ENCODE measurements at regions not wholly inside any gene's neighbourhood (a gene's known extent, or its start where the extent isn't known, plus 50 kb on each side); places are given as distances from the start of the nearest gene placed in this dataset.
"Not testable (repeated sequence)": the region's sequence is repeated elsewhere in the genome, so short reads cannot be mapped to it uniquely, and the experiment has no call there.

GRCh38 chr2:163066085-163066484 is 227.5 kb upstream of the KCNH7 start:
- DNase-seq (ENCODE audit: insufficient read length, low spot score) (no peak), FAIRE-seq (no peak)
- TF ChIP-seq POLR2AphosphoS5 (IDR thresholded peaks at IDR 0.05; ENCODE audit: low read depth, low read length), result no peak
- no peak for TF ChIP-seq POLR2A (IDR thresholded peaks at IDR 0.05; ENCODE audit: low read depth, low read length)
- TF ChIP-seq SPI1 (IDR thresholded peaks at IDR 0.05; ENCODE audit: low read depth, low read length), result no peak
- no peak for TF ChIP-seq PAX5 (IDR thresholded peaks at IDR 0.05; ENCODE audit: insufficient read depth, low read length, severe bottlenecking)

DNA sequence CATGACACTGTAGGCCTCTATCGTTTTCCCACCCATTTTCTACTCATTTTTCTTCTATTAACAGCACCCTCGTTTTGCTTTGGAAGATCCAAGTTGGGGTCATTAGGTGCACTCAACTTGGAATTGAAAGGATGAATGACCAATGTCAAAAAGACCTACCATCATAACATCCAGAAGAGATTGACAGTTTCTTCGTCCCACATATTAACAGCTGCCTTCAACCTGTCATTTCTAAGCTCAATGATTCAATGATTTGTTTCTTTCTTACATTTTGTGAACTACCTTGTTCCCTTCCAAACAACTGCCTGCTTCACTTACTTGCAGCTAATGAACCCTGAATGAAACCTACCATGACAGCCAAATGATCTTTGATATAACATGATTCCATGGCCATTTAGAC is 224.0 kb upstream of the KCNH7 start:
- DNase-seq (ENCODE audit: insufficient read length, low spot score), result no peak

GRCh38 chr2:163046615-163047014 is 208.0 kb upstream of the KCNH7 start:
- DNase-seq (ENCODE audit: insufficient read length, low spot score) (no peak), FAIRE-seq (no peak)
- no peak for TF ChIP-seq POLR2AphosphoS5 (IDR thresholded peaks at IDR 0.05; ENCODE audit: low read depth, low read length)
- no peak for TF ChIP-seq POU2F2 (IDR thresholded peaks at IDR 0.05; ENCODE audit: low read depth, low read length)
- TF ChIP-seq PAX5 (IDR thresholded peaks at IDR 0.05; ENCODE audit: insufficient read depth, low read length, severe bottlenecking), result no peak
- no peak for TF ChIP-seq TAF1 (IDR thresholded peaks at IDR 0.05; ENCODE audit: low read depth, low read length)
- TF ChIP-seq SPI1 (IDR thresholded peaks at IDR 0.05; ENCODE audit: low read depth, low read length), result no peak
- no peak for TF ChIP-seq POLR2A (IDR thresholded peaks at IDR 0.05; ENCODE audit: low read depth, low read length)

More for the DNA sequence above, 224.0 kb upstream of the KCNH7 start:
- TF ChIP-seq POLR2AphosphoS5 (IDR thresholded peaks at IDR 0.05; ENCODE audit: low read depth, low read length) (no peak), POU2F2 (IDR thresholded peaks at IDR 0.05; ENCODE audit: low read depth, low read length) (no peak), PAX5 (IDR thresholded peaks at IDR 0.05; ENCODE audit: insufficient read depth, low read length, severe bottlenecking) (no peak), SPI1 (IDR thresholded peaks at IDR 0.05; ENCODE audit: low read depth, low read length) (no peak), TAF1 (IDR thresholded peaks at IDR 0.05; ENCODE audit: low read depth, low read length) (no peak), POLR2A (IDR thresholded peaks at IDR 0.05; ENCODE audit: low read depth, low read length) (no peak)
- FAIRE-seq, result no peak

DNA sequence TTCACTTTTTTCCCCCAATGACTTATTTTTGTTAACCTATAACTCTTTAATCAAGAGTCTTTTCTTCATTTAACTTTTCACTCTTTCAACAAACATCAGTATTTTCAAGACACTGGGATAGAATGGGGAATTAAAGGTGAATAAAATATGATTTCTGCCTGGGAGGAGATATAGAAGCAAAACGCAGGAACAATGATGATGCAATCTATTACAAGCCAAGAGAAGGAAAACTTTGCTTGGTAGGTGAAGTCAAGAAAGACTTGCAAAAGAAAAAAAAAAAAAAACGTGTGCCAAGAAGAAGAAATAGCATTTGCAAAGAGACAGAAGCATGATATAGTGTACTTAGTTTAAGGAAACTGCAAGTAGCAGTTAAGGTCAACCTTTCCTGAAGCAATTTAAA is 207.3 kb upstream of the KCNH7 start:
- no peak for TF ChIP-seq POLR2A (IDR thresholded peaks at IDR 0.05; ENCODE audit: low read depth, low read length)
- DNase-seq (ENCODE audit: insufficient read length, low spot score) (no peak), FAIRE-seq (no peak)

DNA sequence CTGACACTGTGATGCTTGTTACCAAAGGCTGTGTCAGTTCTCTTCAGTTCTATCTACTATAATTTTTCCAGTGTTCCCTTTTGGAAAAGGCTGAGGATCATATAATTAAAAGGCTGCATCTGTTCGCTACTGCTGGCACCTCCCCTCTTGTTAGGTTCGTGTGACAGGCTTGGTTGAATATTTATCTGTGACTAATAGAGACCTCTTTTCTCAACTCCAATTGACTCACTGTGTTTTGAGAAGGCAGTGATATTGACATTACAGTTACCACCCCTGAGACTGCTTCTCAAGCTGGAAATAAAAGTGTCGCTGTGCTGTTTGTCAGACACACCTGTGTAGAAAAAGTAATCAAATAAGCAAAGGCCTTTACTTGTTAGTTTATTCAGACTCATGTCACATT is 205.5 kb upstream of the KCNH7 start:
- no peak for TF ChIP-seq POU2F2 (IDR thresholded peaks at IDR 0.05; ENCODE audit: low read depth, low read length)
- no peak for TF ChIP-seq TAF1 (IDR thresholded peaks at IDR 0.05; ENCODE audit: low read depth, low read length)
- no peak for TF ChIP-seq POLR2AphosphoS5 (IDR thresholded peaks at IDR 0.05; ENCODE audit: low read depth, low read length)
- DNase-seq (ENCODE audit: insufficient read length, low spot score) (no peak), FAIRE-seq (no peak)

DNA sequence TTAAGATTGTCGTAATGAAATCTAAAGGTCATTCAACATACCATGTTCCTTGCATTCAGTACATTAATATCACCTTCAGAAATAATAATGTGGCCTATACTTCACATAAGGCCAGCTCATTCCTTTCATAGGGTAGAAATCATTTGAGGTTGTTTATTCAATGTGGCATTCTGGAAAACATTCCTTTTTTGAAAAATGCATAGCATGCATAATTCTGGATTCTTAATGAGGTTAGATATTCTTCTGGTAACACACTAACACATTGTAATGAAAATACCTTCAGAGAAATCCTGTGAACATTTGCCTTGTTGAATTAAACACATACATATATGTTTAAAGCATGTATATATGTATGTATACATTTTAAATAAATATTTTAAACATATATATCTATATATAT is 204.6 kb upstream of the KCNH7 start:
- TF ChIP-seq SPI1 (IDR thresholded peaks at IDR 0.05; ENCODE audit: low read depth, low read length) (no peak), POLR2A (IDR thresholded peaks at IDR 0.05; ENCODE audit: low read depth, low read length) (no peak), PAX5 (IDR thresholded peaks at IDR 0.05; ENCODE audit: insufficient read depth, low read length, severe bottlenecking) (no peak), TAF1 (IDR thresholded peaks at IDR 0.05; ENCODE audit: low read depth, low read length) (no peak), POU2F2 (IDR thresholded peaks at IDR 0.05; ENCODE audit: low read depth, low read length) (no peak), POLR2AphosphoS5 (IDR thresholded peaks at IDR 0.05; ENCODE audit: low read depth, low read length) (no peak)
- FAIRE-seq (no peak), DNase-seq (ENCODE audit: insufficient read length, low spot score) (no peak)

DNA sequence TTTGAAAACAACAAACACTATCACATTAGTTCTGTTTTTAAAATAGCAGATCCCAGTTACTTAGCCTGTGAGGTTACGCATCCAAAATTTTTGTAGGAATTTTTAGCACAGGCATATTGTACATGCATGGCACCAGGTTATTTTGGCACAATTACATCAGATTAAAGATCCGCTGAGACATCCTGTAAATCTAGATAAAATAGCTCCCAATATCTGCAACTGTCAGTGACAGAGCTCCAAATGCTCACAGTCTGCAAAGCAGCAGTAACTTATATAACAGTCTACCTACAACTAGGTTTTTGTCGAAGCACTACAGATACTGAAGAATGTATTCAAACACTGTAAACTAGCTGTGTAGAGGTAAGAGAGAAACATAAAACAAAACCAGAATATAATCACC is 200.7 kb upstream of the KCNH7 start:
- no peak for FAIRE-seq

DNA sequence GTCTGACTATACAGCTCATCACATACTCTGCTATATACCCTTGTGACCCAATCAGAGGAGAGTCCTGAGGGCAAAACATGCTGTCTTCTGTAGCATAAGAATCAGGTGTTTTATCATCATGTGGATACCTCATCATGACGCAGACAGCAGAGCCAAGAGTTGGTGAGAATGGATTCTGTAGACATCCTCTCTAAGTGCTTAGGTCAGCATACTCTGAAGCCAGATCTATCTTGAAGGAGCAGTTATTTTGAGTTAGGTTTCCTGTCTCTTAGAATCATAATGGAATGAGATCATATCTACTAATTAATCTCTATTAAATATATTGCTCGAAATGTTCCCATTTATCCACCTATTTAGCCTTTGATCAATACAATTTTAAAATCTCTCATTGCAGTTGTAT is 190.2 kb upstream of the KCNH7 start:
- DNase-seq (ENCODE audit: insufficient read length, low spot score) (no peak), FAIRE-seq (no peak)
- no peak for TF ChIP-seq PAX5 (IDR thresholded peaks at IDR 0.05; ENCODE audit: insufficient read depth, low read length, severe bottlenecking)
- no peak for TF ChIP-seq SPI1 (IDR thresholded peaks at IDR 0.05; ENCODE audit: low read depth, low read length)
- no peak for TF ChIP-seq POLR2A (IDR thresholded peaks at IDR 0.05; ENCODE audit: low read depth, low read length)
- TF ChIP-seq POLR2AphosphoS5 (IDR thresholded peaks at IDR 0.05; ENCODE audit: low read depth, low read length), result no peak
- TF ChIP-seq POU2F2 (IDR thresholded peaks at IDR 0.05; ENCODE audit: low read depth, low read length), result no peak
- no peak for TF ChIP-seq TAF1 (IDR thresholded peaks at IDR 0.05; ENCODE audit: low read depth, low read length)

More for the DNA sequence above, 200.7 kb upstream of the KCNH7 start:
- DNase-seq (ENCODE audit: insufficient read length, low spot score), result no peak
- no peak for TF ChIP-seq SPI1 (IDR thresholded peaks at IDR 0.05; ENCODE audit: low read depth, low read length)

- not testable (repeated sequence) for FAIRE-seq; DNase-seq (ENCODE audit: insufficient read length, low spot score)
These were observed 187.7 kb upstream of the KCNH7 start for GRCh38 chr2:163026136-163026775.

- FAIRE-seq; DNase-seq (ENCODE audit: insufficient read length, low spot score): not testable (repeated sequence)
These were observed 178.3 kb upstream of the KCNH7 start for GRCh38 chr2:163016882-163017281.

DNA sequence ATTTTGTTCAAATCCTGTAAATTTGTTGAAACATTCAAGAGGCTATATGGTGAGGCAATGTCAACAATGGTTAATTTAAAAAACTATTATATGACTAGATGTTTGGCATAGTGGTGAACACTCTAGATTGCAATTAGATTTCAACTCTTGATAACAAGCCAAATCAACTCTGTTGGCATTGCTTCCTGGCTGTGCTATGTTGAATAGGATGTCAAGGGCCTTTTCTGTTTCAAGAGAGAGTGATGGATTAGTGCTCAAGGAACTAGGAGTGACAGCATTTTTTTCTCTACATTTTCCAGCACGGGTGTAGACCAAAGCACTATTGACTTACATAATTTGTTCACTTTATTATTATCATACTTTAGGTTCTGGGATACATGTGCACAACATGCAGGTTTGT is 172.4 kb upstream of the KCNH7 start:
- TF ChIP-seq PAX5 (IDR thresholded peaks at IDR 0.05; ENCODE audit: insufficient read depth, low read length, severe bottlenecking) (no peak), TAF1 (IDR thresholded peaks at IDR 0.05; ENCODE audit: low read depth, low read length) (no peak), SPI1 (IDR thresholded peaks at IDR 0.05; ENCODE audit: low read depth, low read length) (no peak), POLR2A (IDR thresholded peaks at IDR 0.05; ENCODE audit: low read depth, low read length) (no peak), POU2F2 (IDR thresholded peaks at IDR 0.05; ENCODE audit: low read depth, low read length) (no peak), POLR2AphosphoS5 (IDR thresholded peaks at IDR 0.05; ENCODE audit: low read depth, low read length) (no peak)
- no peak for DNase-seq (ENCODE audit: insufficient read length, low spot score)

More for the DNA sequence above, 172.4 kb upstream of the KCNH7 start:
- FAIRE-seq, result no peak
